ENCODE measurements at regions not wholly inside any gene's neighbourhood (a gene's known extent, or its start where the extent isn't known, plus 50 kb on each side); places are given as distances from the start of the nearest gene placed in this dataset.

DNA sequence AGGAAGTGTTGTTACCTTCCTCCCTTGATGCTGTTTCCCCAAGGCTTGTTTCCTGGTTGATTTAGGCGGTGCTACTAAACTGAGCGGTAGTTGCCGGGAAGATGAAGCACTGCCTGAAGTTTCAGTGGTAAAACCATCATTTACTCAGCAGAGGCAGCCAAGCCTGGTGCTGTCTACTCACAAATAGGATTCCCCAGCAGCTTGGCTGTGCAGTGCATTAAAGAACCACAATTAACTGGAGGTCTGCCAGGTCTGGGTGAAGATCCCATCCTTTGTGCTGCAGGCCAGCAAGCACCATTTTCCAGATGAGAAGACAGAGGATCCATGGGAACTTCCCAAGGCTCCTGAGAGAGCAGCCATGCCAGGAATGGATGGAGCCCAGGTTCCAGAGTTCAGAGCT is 231.9 kb upstream of the E2F8 start:
- DNase-seq (ENCODE audit: low read depth), result no peak

DNA sequence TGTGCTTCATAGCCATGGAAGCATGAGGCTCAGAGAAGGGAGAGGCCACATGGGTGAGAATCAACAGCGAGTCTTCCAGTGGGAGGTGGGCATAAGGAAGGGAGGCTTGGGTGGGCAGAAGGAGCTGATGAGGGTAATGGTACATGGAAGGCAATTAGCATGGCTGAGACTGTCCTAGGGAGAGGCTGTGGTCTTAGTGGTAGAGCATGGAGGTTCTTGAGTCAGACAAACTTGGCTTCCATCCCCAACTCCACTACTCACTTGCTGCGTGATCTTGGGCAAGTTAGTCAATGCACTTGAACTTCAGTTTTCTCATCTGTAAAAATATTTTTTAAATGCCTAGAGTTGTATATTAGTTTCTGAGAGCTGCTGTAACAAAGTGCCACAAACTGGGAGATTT is 227.2 kb upstream of the E2F8 start:
- DNase-seq (ENCODE audit: low read depth), result no peak

DNA sequence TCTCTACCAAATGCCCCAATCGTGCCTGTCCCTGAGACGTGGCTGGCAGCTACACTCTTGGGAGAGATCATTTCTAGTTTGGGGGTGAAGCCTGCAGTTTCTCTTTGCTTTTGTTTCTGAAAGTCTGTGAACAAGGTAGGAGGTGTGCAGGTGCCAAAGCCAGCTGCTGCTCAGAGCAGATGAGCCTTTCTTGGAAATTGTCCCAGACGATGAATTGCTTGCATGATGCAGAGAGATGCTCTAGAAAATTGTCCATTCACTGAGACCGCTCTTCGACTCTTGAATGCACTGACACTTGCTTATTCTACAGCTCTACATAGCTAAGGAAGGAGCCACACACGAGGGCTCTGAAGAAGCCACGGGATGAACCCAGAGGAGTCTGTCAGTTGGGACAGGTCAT is 225.6 kb upstream of the E2F8 start:
- DNase-seq (ENCODE audit: low read depth), result no peak

DNA sequence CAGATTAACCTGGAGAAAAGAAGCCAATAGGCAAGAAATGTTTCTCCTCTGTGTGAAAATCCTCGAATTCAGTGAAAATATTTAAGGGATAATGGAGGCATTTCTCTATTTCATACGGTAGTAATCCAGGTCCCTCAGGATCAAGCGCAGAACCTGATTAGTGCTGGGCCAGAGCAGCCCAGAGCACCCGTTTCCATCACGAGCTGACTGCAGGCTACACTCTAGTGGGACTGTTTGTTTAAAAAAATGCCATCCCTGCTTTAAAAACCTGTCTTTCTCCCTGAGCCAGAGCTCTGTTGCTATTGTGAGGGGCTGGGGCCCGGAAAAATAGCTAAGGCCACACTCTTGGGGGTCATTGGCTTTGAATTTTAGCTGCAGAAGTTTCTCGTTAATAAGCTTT is 223.2 kb upstream of the E2F8 start:
- no peak for DNase-seq (ENCODE audit: low read depth)

DNA sequence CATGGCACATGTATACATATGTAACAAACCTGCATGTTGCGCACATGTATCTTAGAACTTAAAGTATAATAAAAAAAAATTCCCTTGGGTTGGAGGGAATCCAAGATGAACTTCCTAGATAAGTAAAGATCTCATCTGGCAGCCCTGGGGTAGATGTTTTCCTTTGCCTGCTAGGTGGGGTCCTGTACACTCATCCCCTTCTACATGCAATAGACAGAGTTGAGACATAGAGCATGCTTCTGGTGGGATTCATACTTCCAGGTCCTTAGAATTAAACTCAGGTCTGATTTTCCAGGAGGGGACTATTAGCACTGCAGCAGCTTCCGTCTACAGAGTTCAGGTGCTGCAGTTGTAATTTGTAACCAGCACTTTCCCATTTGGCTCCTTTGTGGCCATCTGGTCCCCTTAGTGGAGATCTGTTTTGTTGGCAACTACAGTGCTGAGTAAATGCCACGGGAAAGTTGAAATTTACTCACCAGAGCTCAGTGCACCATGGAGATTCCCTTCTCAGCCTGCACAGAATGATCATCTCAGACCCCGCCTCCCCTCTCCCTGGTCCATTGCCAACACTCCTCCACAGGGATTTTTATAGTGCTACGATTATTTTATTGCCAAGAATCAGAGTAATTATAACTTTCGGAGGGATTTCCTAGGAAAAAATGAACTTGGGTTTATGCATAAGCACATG is 220.1 kb upstream of the E2F8 start:
- DNase-seq (ENCODE audit: low read depth), result no peak

DNA sequence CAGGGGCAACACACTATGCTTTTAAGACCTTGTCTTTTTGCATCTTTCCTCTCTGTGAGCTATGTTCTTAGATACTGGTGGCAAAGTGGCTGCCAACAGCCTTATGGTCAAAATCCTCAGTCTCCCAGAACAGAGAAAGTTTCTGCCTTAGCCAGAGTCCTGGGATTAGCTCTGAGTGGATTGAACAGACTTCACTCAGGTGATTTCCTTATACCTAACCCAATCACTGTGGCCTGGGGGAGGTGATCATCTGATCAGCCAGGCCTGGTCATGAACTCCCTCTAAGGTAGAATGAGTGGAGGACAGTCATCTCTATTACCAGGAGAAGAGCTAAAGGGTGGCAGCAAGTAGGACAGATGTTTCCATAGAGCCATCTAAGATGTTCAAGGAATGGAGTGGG is 218.5 kb upstream of the E2F8 start:
- DNase-seq (ENCODE audit: low read depth), result no peak

DNA sequence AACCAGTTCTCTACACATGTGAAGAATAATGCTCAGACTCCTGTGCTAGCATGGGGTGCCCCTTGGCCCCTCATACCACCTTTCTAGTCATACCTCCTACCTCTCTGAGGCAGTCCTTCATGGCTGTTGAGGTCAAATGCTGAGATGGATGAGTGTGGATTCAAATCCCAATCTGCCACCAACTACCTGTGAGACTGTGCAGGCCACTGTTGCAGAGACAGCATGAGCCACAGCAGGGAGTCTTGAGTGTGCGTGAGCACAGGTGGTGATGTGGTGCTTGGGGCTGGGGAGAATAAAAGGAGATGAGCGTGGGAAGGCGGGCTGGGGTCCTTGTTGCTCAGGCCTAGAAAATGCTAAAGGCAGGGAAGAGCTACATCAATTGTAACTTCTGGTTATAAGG is 218.0 kb upstream of the E2F8 start:
- no peak for DNase-seq (ENCODE audit: low read depth)

DNA sequence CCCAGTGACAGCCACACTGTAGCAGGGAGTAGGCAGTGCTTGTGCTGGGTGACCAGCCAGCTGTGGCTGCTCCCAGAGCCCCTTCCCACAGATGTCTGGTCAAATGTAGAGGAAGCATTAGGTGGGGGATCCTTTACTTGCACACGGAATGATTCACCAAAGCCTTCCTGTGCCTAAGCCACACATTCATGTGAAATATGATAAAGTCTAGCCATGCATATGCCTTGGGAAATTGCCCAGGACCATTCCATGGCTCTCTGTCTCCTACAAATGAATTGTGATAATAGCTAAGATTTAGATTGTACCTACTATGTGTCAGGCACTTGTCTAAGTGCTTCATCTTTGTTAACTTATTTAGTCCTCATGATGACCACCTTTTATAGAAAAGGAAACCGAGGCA is 217.5 kb upstream of the E2F8 start:
- no peak for DNase-seq (ENCODE audit: low read depth)

DNA sequence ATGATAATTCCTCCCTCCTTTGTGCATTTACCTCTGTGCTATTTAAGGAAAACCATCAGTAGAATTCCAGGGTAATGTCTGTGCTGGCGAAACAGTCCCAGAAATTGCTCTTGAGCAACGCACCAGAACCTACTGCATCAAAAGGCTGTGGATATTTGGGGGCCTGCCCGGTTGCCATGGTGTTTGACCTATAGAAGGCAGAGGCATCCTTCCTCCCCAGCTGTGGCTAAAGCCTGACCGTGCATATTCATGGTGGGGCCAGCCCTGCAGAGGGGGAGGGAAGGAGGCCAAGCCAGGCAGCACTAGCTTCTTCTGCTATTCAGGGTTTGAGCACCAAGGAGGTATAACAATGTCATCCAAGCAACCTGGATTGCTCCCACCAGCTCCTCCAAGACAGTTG is 215.0 kb upstream of the E2F8 start:
- no peak for DNase-seq (ENCODE audit: low read depth)

DNA sequence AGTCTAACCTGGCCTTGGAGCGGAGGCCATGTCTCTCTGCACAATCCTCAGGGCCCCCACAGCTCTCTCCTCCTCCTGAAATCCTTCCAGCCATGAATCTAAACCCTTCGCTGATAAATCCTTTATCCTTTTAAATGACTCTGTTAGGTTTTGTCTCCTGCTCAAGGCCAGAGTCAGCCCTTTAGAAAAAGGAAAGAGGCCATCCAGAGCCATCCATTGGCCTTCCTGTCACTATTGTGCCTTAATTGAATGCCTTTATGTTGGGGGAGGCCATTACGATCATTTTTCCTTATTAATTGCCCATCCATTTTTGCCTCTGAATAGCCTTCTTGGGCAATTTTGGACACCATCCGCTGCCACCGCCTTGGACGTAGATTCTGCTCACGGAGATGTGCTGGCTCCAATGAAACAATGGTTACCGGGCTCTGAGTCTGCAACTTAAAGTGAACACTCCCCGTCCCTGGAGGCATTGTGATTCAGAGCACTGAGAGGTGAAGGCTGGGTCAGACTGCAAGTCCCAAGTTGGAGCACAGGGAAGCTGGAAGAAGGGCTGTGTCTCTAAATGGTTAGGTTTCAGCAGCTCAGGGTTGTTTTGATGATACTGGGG is 213.0 kb upstream of the E2F8 start:
- DNase-seq (ENCODE audit: low read depth), result peak; percentile 36

DNA sequence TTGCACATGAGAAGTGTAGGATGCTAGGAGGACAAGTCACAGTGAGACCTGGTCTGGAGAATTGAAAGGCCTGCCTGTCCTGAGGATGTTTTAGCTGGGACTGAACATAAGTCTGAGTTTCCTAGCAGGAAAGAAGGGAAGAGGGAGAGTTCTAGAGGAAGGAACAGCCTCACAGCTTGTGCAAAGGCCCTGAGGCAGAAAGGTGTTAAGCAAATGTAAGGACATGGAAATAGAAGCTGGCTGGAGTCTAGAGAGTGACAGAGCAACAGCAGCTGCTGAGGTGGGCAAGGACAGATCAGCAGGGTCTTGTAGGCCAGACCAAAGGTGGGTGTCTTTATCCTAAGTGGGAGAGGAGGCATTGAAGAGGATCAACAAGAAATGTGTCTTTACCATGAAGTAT is 210.9 kb upstream of the E2F8 start:
- no peak for DNase-seq (ENCODE audit: low read depth)

DNA sequence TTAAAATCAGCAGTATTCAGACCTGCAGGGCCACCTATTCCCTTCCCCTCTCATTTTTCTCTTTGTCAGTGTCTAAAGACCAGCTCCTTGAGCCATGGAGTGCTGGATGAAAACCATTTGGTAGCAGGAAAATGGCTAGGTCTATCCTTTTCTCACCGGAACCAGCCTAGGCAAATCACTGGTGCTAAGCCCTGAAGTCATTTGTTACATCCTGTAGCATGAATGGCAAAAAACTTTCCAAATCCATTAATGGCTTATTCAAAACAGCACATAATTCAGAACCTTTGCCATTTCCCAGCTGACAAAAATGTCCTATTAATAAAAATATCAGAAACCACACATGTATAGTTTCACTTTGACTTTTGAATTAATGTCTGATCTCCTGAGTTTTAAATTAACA is 209.5 kb upstream of the E2F8 start:
- no peak for DNase-seq (ENCODE audit: low read depth)

DNA sequence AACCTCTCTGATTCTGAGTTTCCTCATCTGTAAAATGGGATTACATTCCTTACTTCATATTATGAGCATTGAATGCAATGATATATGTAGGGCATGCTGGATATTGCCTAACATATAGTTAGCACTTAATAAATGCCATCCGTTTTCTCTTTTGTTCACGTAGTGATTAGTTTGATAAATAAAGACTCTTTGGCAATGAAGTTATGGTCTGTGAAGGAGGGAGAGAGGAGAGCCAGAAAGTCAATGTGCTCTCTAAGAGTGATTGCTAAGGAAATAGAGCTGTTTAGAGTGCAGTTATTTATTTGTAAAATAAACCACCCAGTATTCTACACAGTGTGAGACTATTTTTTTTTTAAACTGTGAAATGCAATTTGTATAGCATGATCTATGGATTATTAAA is 207.9 kb upstream of the E2F8 start:
- DNase-seq (ENCODE audit: low read depth), result no peak

DNA sequence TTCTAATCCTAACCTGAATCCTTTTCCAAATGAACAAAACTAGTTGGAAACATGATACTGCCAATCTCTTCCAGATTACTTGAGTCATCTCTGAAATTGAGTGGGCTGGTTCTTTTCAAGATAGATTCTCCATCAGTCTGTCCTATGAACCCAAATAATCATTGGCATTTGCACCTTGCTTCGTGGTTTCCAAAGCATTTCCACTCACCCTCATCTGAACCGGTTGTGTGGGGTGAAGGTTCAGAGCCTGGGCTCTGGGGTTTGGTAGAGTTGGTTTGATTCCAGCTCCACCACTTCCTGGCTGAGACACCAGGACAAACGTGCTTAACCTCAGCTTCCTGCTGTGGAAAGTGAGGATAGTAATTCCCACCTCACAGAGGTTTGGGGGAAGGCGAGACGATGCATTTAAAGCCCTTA is 206.4 kb upstream of the E2F8 start:
- peak; percentile 46 for DNase-seq (ENCODE audit: low read depth)

DNA sequence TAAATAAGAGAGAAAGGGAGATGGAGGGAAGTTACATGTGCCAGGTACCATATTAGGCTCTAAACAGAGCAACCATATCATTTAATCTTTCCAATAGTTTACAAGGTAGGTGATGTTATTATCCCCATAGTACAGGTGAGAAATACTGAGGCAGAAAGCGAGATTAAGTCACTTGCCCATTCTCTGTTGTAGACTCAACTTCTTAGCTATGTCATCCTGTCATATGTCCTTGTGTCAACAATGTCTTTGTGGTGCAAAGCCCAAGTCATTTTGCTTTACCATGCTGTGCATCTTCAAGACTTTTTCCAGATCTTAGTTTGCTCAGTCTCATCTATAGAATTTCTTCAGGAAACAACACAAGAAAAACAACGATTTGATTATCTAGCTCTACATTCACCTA is 205.0 kb upstream of the E2F8 start:
- DNase-seq (ENCODE audit: low read depth), result no peak

DNA sequence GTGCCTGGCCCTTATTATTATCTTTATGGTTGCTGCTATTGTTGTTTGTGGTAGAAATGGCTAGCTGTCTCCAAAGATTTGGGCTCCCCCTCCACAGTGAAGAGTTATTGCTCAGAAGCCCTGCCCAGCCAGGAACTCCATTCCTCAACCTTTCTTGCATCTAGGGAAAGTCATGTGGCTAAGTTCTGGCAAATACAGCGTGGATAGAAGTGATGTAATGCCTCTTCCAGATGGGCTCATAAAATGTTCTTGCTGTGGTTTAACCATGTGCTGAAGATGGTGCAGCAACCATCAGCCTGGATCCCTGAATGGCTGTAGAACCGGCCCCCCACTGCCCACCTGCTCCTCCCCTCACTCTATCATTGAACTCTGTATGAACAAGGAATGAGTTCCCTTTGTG is 203.5 kb upstream of the E2F8 start:
- DNase-seq (ENCODE audit: low read depth), result no peak

DNA sequence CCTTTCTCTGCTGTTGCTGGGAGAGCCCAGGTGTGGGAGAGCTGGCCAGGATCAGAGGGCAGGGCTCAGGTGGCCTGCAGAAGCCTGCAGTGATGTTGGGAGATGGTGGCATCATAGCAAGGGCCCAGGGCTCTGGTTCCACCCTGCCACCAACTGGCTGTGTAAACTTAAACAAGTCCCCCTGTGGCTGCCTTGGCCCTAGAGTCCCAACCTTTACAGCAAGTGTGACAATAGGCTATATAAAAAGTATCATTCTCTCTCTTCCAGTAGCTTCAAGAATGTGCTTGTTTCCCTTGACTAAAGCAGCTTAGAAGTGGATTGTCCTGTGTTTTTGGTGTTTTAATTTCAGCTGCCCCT is 201.8 kb upstream of the E2F8 start:
- DNase-seq (ENCODE audit: low read depth), result no peak

DNA sequence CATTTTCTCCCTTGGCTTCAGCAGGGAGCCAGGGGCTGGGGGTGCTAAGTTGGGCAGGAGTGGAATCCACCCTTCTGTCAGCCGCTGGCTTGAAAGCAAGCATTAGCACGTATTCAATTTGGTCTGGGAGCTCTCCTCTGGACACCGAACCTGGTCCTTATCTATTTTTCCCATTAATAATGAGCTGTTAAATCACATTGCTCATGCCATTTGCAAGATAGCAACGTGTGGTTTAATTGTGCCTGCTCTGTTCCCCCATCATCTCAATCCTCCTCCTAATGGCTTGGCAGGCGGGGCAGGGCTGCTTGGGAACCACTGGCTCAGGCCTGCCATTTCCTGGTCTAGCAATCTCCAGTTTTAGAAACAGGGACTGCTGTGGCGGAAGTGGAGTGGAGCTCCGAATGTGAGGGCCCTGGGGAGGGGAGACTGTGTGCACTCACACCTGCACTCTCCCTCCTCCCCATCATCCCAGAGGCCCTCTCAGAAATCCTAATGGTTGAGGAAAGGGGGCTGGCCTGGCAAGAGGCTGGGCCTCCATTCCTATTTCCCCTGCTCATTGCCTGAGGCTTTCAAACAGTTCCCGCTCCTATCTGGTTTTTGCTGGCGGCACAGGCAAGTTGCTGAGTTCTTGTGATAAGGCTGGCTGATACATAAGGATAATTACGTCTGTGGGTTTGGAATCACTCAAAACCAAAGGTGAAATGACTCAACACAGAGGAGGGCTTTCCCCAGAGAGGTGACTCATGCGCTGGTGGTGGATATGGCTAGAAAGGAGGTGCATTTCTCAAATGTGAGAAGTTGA is 201.2 kb upstream of the E2F8 start:
- DNase-seq (ENCODE audit: low read depth), result peak; percentile 94

DNA sequence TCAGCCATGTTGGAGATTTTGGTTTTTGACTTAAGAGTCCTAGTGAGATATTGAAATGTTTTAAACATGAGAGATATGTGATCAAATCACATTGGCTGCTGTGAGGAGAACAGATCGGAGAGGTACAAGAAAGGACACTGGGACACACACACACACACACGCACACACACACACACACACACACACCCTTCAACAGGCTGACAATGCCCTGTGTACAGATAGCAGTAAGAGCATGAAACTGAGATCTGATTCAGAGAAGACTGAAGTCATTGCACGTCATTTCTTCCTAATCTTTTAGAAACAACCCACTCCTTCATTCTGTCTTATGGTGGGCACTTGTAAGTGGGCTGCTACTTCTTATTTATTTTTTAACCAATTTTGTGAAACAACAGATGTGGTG is 200.5 kb upstream of the E2F8 start:
- no peak for DNase-seq (ENCODE audit: low read depth)

DNA sequence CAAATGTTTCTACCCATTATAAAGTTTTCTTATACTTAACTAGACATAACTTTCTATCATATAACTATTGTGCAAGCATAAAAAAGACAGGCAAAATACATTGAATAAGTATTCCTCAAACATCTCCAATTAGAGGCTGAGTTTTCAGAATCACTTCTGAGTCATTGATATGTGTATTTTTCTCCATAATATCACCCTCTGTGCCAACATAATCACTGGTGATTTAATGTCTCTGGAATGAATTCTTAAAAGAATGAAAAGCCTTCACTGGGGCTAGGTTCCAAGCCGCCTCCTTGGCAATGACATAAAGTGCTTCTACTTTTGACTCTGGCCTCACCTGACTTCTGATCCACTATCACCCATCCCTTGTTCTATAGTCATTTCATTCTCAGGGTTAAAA is 197.0 kb upstream of the E2F8 start:
- DNase-seq (ENCODE audit: low read depth), result peak; percentile 71

DNA sequence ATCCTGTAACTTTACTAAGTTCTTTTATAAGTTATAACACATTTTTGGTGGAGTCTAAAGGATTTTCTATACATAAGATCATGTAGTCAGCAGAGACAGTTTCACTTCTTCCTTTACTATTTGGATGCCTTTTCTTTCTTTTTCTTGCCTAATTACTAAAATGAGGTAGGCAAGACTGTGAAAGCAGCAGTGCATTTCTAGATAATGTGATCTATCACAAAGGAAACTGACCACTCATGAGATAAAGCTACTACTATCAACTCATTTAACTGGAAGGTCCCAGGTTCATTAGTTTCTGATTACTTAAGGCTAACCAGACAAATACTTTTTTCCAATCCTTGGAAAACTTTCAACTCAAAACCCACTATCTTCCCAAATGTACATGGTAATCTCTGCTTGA is 196.2 kb upstream of the E2F8 start:
- no peak for DNase-seq (ENCODE audit: low read depth)

DNA sequence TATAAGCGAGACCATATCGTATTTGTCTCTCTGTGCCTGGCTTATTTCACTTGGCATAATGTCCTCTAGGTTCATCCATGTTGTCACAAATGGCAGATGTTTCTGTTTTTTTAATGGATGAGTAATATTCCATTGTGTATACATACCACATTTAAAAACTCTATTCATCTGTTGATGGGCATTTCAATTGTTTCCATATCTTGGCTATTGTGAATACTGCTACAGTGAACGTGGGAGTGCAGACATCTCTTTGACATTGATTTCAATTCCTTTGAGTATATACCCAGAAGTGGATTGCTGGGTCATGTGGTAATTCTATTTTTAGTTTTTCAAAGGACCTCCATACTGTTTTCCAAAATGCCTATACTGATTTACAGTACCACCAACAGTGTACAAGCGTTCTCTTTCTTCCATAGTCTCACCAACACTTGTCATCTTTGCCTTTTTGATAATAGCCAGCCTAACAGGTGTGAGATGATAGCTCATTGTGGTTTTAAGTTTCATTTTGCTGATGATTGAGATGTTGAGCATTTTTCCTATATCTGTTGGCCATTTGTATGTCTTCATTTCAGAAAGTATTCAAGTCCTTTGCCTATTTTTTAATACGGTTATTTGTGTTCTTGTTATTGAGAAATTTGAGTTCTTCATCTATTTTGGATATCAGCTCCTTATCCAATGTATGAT is 194.7 kb upstream of the E2F8 start:
- DNase-seq (ENCODE audit: low read depth), result no peak

DNA sequence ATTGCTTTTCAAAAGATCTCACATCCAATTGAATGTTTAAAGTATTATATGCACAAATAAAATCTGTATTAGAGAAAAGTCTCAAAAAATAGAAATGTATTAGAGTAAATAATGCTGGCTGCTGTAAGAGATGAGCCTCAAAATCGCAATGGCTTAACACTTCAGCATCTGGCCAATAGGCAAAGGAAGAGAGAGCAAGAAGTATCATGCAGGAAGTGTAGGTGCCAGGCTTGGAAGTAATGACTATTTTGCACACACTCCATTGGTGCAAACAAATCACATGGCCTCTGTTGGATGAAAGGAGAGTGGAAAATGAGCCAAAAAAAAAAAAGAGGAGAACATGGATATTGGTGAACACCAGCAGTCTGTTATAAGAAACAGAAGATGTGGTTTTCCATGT is 193.0 kb upstream of the E2F8 start:
- DNase-seq (ENCODE audit: low read depth), result no peak
